ENCODE measurements at regions not wholly inside any gene's neighbourhood (a gene's known extent, or its start where the extent isn't known, plus 50 kb on each side); places are given as distances from the start of the nearest gene placed in this dataset.

GRCh38 chr20:19081937-19082336, 130.5 kb upstream of the SLC24A3 start:
- Histone ChIP-seq H3K4me3 (ENCODE audit: low read length) (no peak overlapping the region), H3K4me2 (ENCODE audit: low read length) (no peak overlapping the region), H3K79me2 (ENCODE audit: low read length) (no peaks in the 10 kb centered on the region), H3K4me1 (ENCODE audit: low read length) (no peaks in the 10 kb centered on the region), H3K27me3 (ENCODE audit: low read depth, low read length) (no peaks in the 10 kb centered on the region), H3K9ac (ENCODE audit: low read length) (no peak overlapping the region), H3K27ac (ENCODE audit: low read length) (no peak overlapping the region), H2AFZ (ENCODE audit: low read depth, low read length) (no peak overlapping the region), H3K36me3 (replicated peaks; ENCODE audit: low read depth, low read length) (no peaks in the 10 kb centered on the region), H4K20me1 (ENCODE audit: insufficient read depth, low read length) (no peaks in the 10 kb centered on the region), H3K9me3 (ENCODE audit: insufficient read depth, low read length) (no peaks in the 10 kb centered on the region)
- TF ChIP-seq EZH2phosphoT487 (IDR thresholded peaks at IDR 0.05; ENCODE audit: low read depth): no peak
- TF ChIP-seq, protein P1, sequence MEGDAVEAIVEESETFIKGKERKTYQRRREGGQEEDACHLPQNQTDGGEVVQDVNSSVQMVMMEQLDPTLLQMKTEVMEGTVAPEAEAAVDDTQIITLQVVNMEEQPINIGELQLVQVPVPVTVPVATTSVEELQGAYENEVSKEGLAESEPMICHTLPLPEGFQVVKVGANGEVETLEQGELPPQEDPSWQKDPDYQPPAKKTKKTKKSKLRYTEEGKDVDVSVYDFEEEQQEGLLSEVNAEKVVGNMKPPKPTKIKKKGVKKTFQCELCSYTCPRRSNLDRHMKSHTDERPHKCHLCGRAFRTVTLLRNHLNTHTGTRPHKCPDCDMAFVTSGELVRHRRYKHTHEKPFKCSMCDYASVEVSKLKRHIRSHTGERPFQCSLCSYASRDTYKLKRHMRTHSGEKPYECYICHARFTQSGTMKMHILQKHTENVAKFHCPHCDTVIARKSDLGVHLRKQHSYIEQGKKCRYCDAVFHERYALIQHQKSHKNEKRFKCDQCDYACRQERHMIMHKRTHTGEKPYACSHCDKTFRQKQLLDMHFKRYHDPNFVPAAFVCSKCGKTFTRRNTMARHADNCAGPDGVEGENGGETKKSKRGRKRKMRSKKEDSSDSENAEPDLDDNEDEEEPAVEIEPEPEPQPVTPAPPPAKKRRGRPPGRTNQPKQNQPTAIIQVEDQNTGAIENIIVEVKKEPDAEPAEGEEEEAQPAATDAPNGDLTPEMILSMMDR (IDR thresholded peaks at IDR 0.05; ENCODE audit: low read depth, low read length): no peak

DNA sequence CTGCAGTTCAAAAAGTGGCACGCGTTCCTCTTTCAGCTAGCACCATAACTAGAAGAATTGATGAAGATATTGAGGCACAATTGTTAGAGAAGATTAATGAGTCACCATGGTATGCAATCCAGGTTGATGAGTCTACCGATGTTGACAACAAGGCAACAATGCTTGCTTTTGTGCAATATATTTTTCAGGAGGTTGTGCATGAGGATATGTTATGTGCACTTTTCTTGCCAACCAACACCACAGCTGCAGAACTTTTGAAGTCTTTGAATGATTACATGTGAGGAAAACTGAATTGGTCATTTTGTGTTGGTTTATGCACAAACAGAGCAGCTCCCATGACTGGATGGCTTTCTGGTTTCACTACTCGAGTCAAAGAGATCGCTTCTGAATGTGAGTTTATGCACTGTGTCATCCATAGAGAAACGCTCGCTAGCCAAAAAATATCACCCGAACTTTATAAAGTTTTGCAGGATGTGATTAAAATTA, 129.3 kb upstream of the SLC24A3 start:
- no peak for TF ChIP-seq EZH2phosphoT487 (IDR thresholded peaks at IDR 0.05; ENCODE audit: low read depth)
- TF ChIP-seq, protein P1 (IDR thresholded peaks at IDR 0.05; ENCODE audit: low read depth, low read length): no peak

GRCh38 chr20:19090332-19090731, 122.1 kb upstream of the SLC24A3 start:
- H3K4me2 ChIP-seq (ENCODE audit: low read length): no peak overlapping the region
- no peak overlapping the region for H3K4me3 ChIP-seq (ENCODE audit: low read length)
- H3K36me3 ChIP-seq (replicated peaks; ENCODE audit: low read depth, low read length): no peaks in the 10 kb centered on the region
- H3K9me3 ChIP-seq (ENCODE audit: insufficient read depth, low read length): no peaks in the 10 kb centered on the region
- H2AFZ ChIP-seq (ENCODE audit: low read depth, low read length): no peak overlapping the region
- no peaks in the 10 kb centered on the region for H4K20me1 ChIP-seq (ENCODE audit: insufficient read depth, low read length)
- no peaks in the 10 kb centered on the region for H3K4me1 ChIP-seq (ENCODE audit: low read length)
- no peaks in the 10 kb centered on the region for H3K79me2 ChIP-seq (ENCODE audit: low read length)
- peaks cover 25% of the 10 kb centered on the region for H3K27me3 ChIP-seq (ENCODE audit: low read depth, low read length)
- H3K9ac ChIP-seq (ENCODE audit: low read length): no peak overlapping the region
- TF ChIP-seq, protein P1 (IDR thresholded peaks at IDR 0.05; ENCODE audit: low read depth, low read length): no peak
- TF ChIP-seq EZH2phosphoT487 (IDR thresholded peaks at IDR 0.05; ENCODE audit: low read depth): no peak
- no peak overlapping the region for H3K27ac ChIP-seq (ENCODE audit: low read length)

More for the DNA sequence above, 129.3 kb upstream of the SLC24A3 start:
- H4K20me1 ChIP-seq (ENCODE audit: insufficient read depth, low read length): no peaks in the 10 kb centered on the region
- no peak overlapping the region for H3K9ac ChIP-seq (ENCODE audit: low read length)
- no peaks in the 10 kb centered on the region for H3K4me1 ChIP-seq (ENCODE audit: low read length)
- no peaks in the 10 kb centered on the region for H3K9me3 ChIP-seq (ENCODE audit: insufficient read depth, low read length)
- H3K4me2 ChIP-seq (ENCODE audit: low read length): no peak overlapping the region
- no peak overlapping the region for H3K27ac ChIP-seq (ENCODE audit: low read length)
- H3K79me2 ChIP-seq (ENCODE audit: low read length): no peaks in the 10 kb centered on the region
- no peak overlapping the region for H2AFZ ChIP-seq (ENCODE audit: low read depth, low read length)
- no peaks in the 10 kb centered on the region for H3K36me3 ChIP-seq (replicated peaks; ENCODE audit: low read depth, low read length)
- H3K27me3 ChIP-seq (ENCODE audit: low read depth, low read length): no peaks in the 10 kb centered on the region
- H3K4me3 ChIP-seq (ENCODE audit: low read length): no peak overlapping the region

- H3K79me2 ChIP-seq (ENCODE audit: low read length): no peaks in the 10 kb centered on the region
- H3K9me3 ChIP-seq (ENCODE audit: insufficient read depth, low read length): no peaks in the 10 kb centered on the region
- no peaks in the 10 kb centered on the region for H3K36me3 ChIP-seq (replicated peaks; ENCODE audit: low read depth, low read length)
- H3K27ac ChIP-seq (ENCODE audit: low read length): no peak overlapping the region
- no peak overlapping the region for H2AFZ ChIP-seq (ENCODE audit: low read depth, low read length)
- H3K4me3 ChIP-seq (ENCODE audit: low read length): no peak overlapping the region
- no peak overlapping the region for H3K4me2 ChIP-seq (ENCODE audit: low read length)
- peaks cover 19% of the 10 kb centered on the region for H3K27me3 ChIP-seq (ENCODE audit: low read depth, low read length)
- TF ChIP-seq, protein P1 (IDR thresholded peaks at IDR 0.05; ENCODE audit: low read depth, low read length): no peak
- no peak for TF ChIP-seq EZH2phosphoT487 (IDR thresholded peaks at IDR 0.05; ENCODE audit: low read depth)
- H3K4me1 ChIP-seq (ENCODE audit: low read length): no peaks in the 10 kb centered on the region
- H4K20me1 ChIP-seq (ENCODE audit: insufficient read depth, low read length): no peaks in the 10 kb centered on the region
- H3K9ac ChIP-seq (ENCODE audit: low read length): no peak overlapping the region
These were observed 117.4 kb upstream of the SLC24A3 start for GRCh38 chr20:19094959-19095541.

All from OCI-LY3 (cell line).